NCI-H460 (cell line): ENCODE measurements at regions not wholly inside any gene's neighbourhood (a gene's known extent, or its start where the extent isn't known, plus 50 kb on each side); places are given as distances from the start of the nearest gene placed in this dataset.
"Not testable (repeated sequence)": the region's sequence is repeated elsewhere in the genome, so short reads cannot be mapped to it uniquely, and the experiment has no call there.

Experiments
- DNase-seq: peaks from one replicate; pipeline ENCODE4 v3.0.0-alpha.2; 2016; ENCODE audit warnings: low read depth; ENCODE audit errors: extremely low read depth

- no peak for DNase-seq
Measured at GRCh38 chr20:43837856-43838702, 76.6 kb upstream of the TOX2 start.

GRCh38 chr20:43836790-43837189, 77.9 kb upstream of the TOX2 start:
- no peak for DNase-seq

- no peak for DNase-seq
Measured at GRCh38 chr20:43835944-43836508, 78.6 kb upstream of the TOX2 start.

GRCh38 chr20:43833511-43834395, 80.9 kb upstream of the TOX2 start:
- no peak for DNase-seq

GRCh38 chr20:43832961-43833360, 81.7 kb upstream of the TOX2 start:
- no peak for DNase-seq

GRCh38 chr20:43832096-43832816, 82.4 kb upstream of the TOX2 start:
- no peak for DNase-seq

- DNase-seq, result no peak
Measured at GRCh38 chr20:43831481-43832065, 83.1 kb upstream of the TOX2 start.

- no peak for DNase-seq
Measured at GRCh38 chr20:43830883-43831282, 83.8 kb upstream of the TOX2 start.

- DNase-seq, result no peak
Measured at GRCh38 chr20:43829951-43830690, 84.5 kb upstream of the TOX2 start.

- no peak for DNase-seq
Measured at GRCh38 chr20:43827940-43828562, 86.6 kb upstream of the TOX2 start.

- not testable (repeated sequence) for DNase-seq
Measured at GRCh38 chr20:43826943-43827342, 87.7 kb upstream of the TOX2 start.

GRCh38 chr20:43825581-43825980, 89.1 kb upstream of the TOX2 start:
- DNase-seq, result no peak

GRCh38 chr20:43825051-43825402, 89.6 kb upstream of the TOX2 start:
- no peak for DNase-seq

GRCh38 chr20:43824309-43825050, 90.2 kb upstream of the TOX2 start:
- no peak for DNase-seq

GRCh38 chr20:43821795-43822194, 92.9 kb upstream of the TOX2 start:
- DNase-seq, result peak; percentile 7

- no peak for DNase-seq
Measured at GRCh38 chr20:43820731-43821330, 93.8 kb upstream of the TOX2 start.

- DNase-seq, result no peak
Measured at GRCh38 chr20:43812216-43812615, 85.4 kb upstream of the GTSF1L start.

GRCh38 chr20:43809206-43809819, 82.5 kb upstream of the GTSF1L start:
- no peak for DNase-seq
